IMR-90 (cell line): ENCODE measurements at regions not wholly inside any gene's neighbourhood (a gene's known extent, or its start where the extent isn't known, plus 50 kb on each side); places are given as distances from the start of the nearest gene placed in this dataset.

Source experiments
- ATAC-seq: fragments of 200-7000 bp; cut with Tn5 transposase; 2 replicates; pipeline ENCODE4 v1.9.1; 2020; ENCODE audit warnings: low read depth, mild to moderate bottlenecking, moderate library complexity
- BruUV-seq: library from RNA; stranded (reverse); fragments of 400-500 nt; replicated peaks from 2 replicates; lab custom pipeline; 2021; lab: Mats Ljungman, UMichigan
- CTCF ChIA-PET: fragments of 300-600 bp; formaldehyde crosslinking; extraction: SDS; loops from one replicate; lab custom pipeline; 2021; ENCODE audit warnings: antibody characterized with exemption; lab: Yijun Ruan, JAX
- POLR2A ChIA-PET: fragments of 300-600 bp; sonication (Branson Sonifier 250); formaldehyde crosslinking; loops from one replicate; lab custom pipeline; 2022; ENCODE audit warnings: antibody characterized with exemption; ENCODE audit not compliant: unreplicated experiment; lab: Charles Lee
- DNase-seq: peaks from one replicate; pipeline ENCODE4 v3.0.0; 2013
- H2AFZ ChIP-seq: replicated peaks from 2 replicates; pipeline ENCODE3; 2013; ENCODE audit warnings: low read length, mild to moderate bottlenecking; ENCODE audit not compliant: poor library complexity
- H2AK5ac ChIP-seq: 2 replicates; pipeline ENCODE4 v1.6.1; 2013; ENCODE audit warnings: low read depth, low read length, inconsistent platforms
- H2AK9ac ChIP-seq: replicated peaks from 2 replicates; pipeline ENCODE3; 2013; ENCODE audit warnings: mild to moderate bottlenecking, low read depth, low read length, moderate library complexity; ENCODE audit not compliant: poor library complexity
- H2BK120ac ChIP-seq: 2 replicates; pipeline ENCODE4 v1.6.1; 2013; ENCODE audit warnings: low read depth, low read length, inconsistent platforms
- H2BK15ac ChIP-seq: 3 replicates; pipeline ENCODE4 v1.6.1; 2013; ENCODE audit warnings: low read depth, low read length, inconsistent platforms
- H2BK20ac ChIP-seq: 2 replicates; pipeline ENCODE4 v1.6.1; 2013; ENCODE audit warnings: low read depth, mild to moderate bottlenecking, inconsistent platforms, low read length, moderate library complexity
- H2BK5ac ChIP-seq: 2 replicates; pipeline ENCODE4 v1.6.1; 2013; ENCODE audit warnings: mild to moderate bottlenecking, low read depth, low read length, inconsistent platforms; ENCODE audit not compliant: poor library complexity, severe bottlenecking
- H3K14ac ChIP-seq: replicated peaks from 2 replicates; pipeline ENCODE4 v1.6.1; 2013; ENCODE audit warnings: low read depth, low read length, inconsistent platforms
- H3K18ac ChIP-seq: 2 replicates; pipeline ENCODE4 v1.6.1; 2013; ENCODE audit warnings: low read depth, low read length, control low read depth
- H3K23ac ChIP-seq: 2 replicates; pipeline ENCODE4 v1.6.1; 2013; ENCODE audit warnings: low read depth, low read length, inconsistent platforms
- H3K27ac ChIP-seq: 2 replicates; pipeline ENCODE4 v1.5.1; 2013; ENCODE audit warnings: mild to moderate bottlenecking, control low read depth, low read length; ENCODE audit not compliant: insufficient read depth
- H3K27me3 ChIP-seq: 2 replicates; pipeline ENCODE4 v1.6.1; 2013; ENCODE audit warnings: low read length; ENCODE audit not compliant: control insufficient read depth, insufficient read depth
- H3K36me3 ChIP-seq: 2 replicates; pipeline ENCODE4 v1.6.1; 2013; ENCODE audit warnings: low read length, mixed read lengths; ENCODE audit not compliant: control insufficient read depth, insufficient read depth
- H3K4ac ChIP-seq: 2 replicates; pipeline ENCODE4 v1.6.1; 2013; ENCODE audit warnings: low read depth, low read length, inconsistent platforms
- H3K4me1 ChIP-seq: 2 replicates; pipeline ENCODE4 v1.6.1; 2013; ENCODE audit warnings: low read length, mixed read lengths; ENCODE audit not compliant: control insufficient read depth, insufficient read depth
- H3K4me2 ChIP-seq: 2 replicates; pipeline ENCODE4 v1.6.1; 2013; ENCODE audit warnings: low read depth, mild to moderate bottlenecking, control low read depth, low read length, moderate library complexity
- H3K4me3 ChIP-seq: 2 replicates; pipeline ENCODE4 v1.5.1; 2013; ENCODE audit warnings: low read depth, mild to moderate bottlenecking, control low read depth, low read length, moderate library complexity; ENCODE audit not compliant: insufficient read depth
- H3K56ac ChIP-seq: 2 replicates; pipeline ENCODE4 v1.6.1; 2013; ENCODE audit warnings: low read length, inconsistent platforms; ENCODE audit not compliant: insufficient read depth; ENCODE audit errors: extremely low read depth
- H3K79me1 ChIP-seq, 2 experiments: 2 replicates each; pipeline ENCODE4 v1.6.1; 2013; ENCODE audit warnings: low read length in 2 of 2, inconsistent platforms in 1 of 2, low read depth in 1 of 2
- H3K9ac ChIP-seq: 2 replicates; pipeline ENCODE4 v1.6.1; 2013; ENCODE audit warnings: low read depth, low read length, control low read depth
- H3K9me1 ChIP-seq: 2 replicates; pipeline ENCODE4 v1.6.1; 2013; ENCODE audit warnings: low read length, inconsistent platforms; ENCODE audit not compliant: insufficient read depth
- H3K9me3 ChIP-seq: 2 replicates; pipeline ENCODE4 v1.6.1; 2013; ENCODE audit warnings: low read length; ENCODE audit not compliant: control insufficient read depth, insufficient read depth
- H4K20me1 ChIP-seq: 2 replicates; pipeline ENCODE4 v1.6.1; 2013; ENCODE audit warnings: low read length, inconsistent platforms; ENCODE audit not compliant: insufficient read depth
- H4K5ac ChIP-seq: 2 replicates; pipeline ENCODE4 v1.6.1; 2013; ENCODE audit warnings: mild to moderate bottlenecking, low read depth, low read length, control low read depth
- H4K8ac ChIP-seq, 2 experiments: 2 replicates each; pipeline ENCODE4 v1.6.1; 2013; ENCODE audit warnings: low read depth in 2 of 2, low read length in 2 of 2, control low read depth in 1 of 2, inconsistent platforms in 1 of 2
- H4K91ac ChIP-seq: 2 replicates; pipeline ENCODE4 v1.6.1; 2013; ENCODE audit warnings: low read depth, low read length, inconsistent platforms; ENCODE audit not compliant: insufficient read depth
- BHLHE40 ChIP-seq: fragments of 150-350 bp; IDR thresholded peaks from 2 replicates; pipeline ENCODE4 v1.6.1; 2016; ENCODE audit warnings: mild to moderate bottlenecking, low read depth, low read length
- CEBPB ChIP-seq: IDR thresholded peaks from 2 replicates; pipeline ENCODE4 v1.6.1; 2012; ENCODE audit warnings: low read depth, low read length, improper control_type of control experiment
- CHD1 ChIP-seq: IDR thresholded peaks from 2 replicates; pipeline ENCODE4 v1.6.1; 2012; ENCODE audit warnings: low read depth, low read length, improper control_type of control experiment
- MAFK ChIP-seq: IDR thresholded peaks from 2 replicates; pipeline ENCODE4 v1.6.1; 2012; ENCODE audit warnings: low read depth, low read length, improper control_type of control experiment
- MXI1 ChIP-seq: IDR thresholded peaks from 2 replicates; pipeline ENCODE4 v1.6.1; 2012; ENCODE audit warnings: low read depth, mild to moderate bottlenecking, low read length, moderate library complexity, borderline replicate concordance
- NFE2L2 ChIP-seq: fragments of 150-350 bp; IDR thresholded peaks from 2 replicates; pipeline ENCODE4 v1.6.1; 2016; ENCODE audit warnings: low read depth, mild to moderate bottlenecking, low read length
- RCOR1 ChIP-seq: IDR thresholded peaks from 2 replicates; pipeline ENCODE4 v1.6.1; 2012; ENCODE audit warnings: mild to moderate bottlenecking, low read length, improper control_type of control experiment; ENCODE audit not compliant: insufficient replicate concordance
- SMC3 ChIP-seq: fragments of 150-350 bp; IDR thresholded peaks from 2 replicates; pipeline ENCODE4 v1.6.1; 2016; ENCODE audit warnings: low read depth, mild to moderate bottlenecking, antibody characterized with exemption, low read length, moderate library complexity
- whole genome bisulfite sequencing, 2 experiments: methylation state at CpG; one replicate each; pipeline versions ENCODE4 v1.1.5 to v1.1.7; 2013; ENCODE audit warnings: missing lambda C conversion rate in 2 of 2; ENCODE audit not compliant: insufficient read length in 1 of 2; ENCODE audit errors: extremely low coverage in 2 of 2; 5-methylcytosine and 5-hydroxymethylcytosine counted together
- dilution Hi-C: fragments of 300-500 bp; cut with HindIII; formaldehyde crosslinking; loops from one replicate; pipeline ENCODE4 v1.14.3; 2018; ENCODE audit warnings: low sequenced_read_pairs; ENCODE audit not compliant: unreplicated experiment
- in situ Hi-C: fragments of 300-500 bp; cut with MboI; formaldehyde crosslinking; loops from 3 replicates; pipeline ENCODE4 v1.14.3; 2019; ENCODE audit warnings: low sequenced_read_pairs, inconsistent platforms, mixed read lengths
- intact Hi-C: fragments of 100-400 bp; cut with micrococcal nuclease; formaldehyde crosslinking; loops from 2 replicates; pipeline ENCODE4 v1.10.0; 2022

DNA sequence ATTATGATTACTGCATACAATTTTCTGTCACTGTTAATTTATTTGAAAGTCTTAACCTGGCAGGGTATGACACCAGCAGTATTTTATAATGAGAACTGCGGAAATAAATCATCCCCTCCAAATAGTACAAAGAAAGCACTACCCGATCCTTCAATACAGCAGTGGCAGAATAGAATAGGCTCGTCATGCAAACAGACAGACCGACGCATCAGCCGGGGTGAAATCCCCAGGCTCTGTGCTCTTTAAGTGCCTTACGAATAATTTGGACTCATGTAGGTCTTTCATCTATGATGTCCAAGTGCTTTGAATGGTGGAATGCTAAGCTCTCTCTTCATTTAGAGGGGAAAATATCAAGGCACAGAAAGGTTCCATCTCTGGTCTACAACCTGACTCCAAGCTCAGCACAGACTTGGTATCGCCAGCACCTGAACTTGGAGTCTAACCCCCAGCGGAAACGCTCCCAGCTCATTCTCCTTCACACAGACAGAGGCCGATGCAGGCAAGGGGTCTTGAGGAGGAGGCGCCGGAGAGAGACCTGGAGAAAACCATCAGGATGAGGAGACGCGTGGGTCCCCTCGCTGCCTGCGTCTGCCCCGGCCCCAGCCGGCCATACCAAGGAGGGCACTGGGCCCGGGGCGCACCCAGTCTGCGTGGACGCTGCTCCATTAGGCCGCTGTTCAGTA is 568.1 kb upstream of the MKI67 start:
- H3K9me1 ChIP-seq: no peaks in the 10 kb centered on the region
- H2AK5ac ChIP-seq: no peak overlapping the region
- no peak overlapping the region for H3K23ac ChIP-seq
- no peak overlapping the region for H2BK15ac ChIP-seq
- H3K36me3 ChIP-seq: no peaks in the 10 kb centered on the region
- no CpG with 5 or more reads among the region's 24 CpGs for WGBS, 2 experiments
- H2AFZ ChIP-seq: no peak overlapping the region
- no peak overlapping the region for H3K56ac ChIP-seq
- no peak overlapping the region for H3K18ac ChIP-seq
- no peak overlapping the region for H4K5ac ChIP-seq
- H4K91ac ChIP-seq: no peak overlapping the region
- no peak overlapping the region for H3K14ac ChIP-seq
- intact Hi-C loops: no loop called here
- no peak for TF ChIP-seq MAFK
- TF ChIP-seq BHLHE40: no peak
- TF ChIP-seq CHD1: no peak
- no peak for TF ChIP-seq SMC3
- no peak for TF ChIP-seq MXI1
- TF ChIP-seq RCOR1: no peak
- TF ChIP-seq CEBPB: no peak
- no peak for TF ChIP-seq NFE2L2
- in situ Hi-C loops: no loop called here
- H3K27ac ChIP-seq: no peak overlapping the region
- H2AK9ac ChIP-seq: no peak overlapping the region
- no peak for ATAC-seq
- no peak overlapping the region for H2BK5ac ChIP-seq
- H3K9me3 ChIP-seq: peaks cover 34% of the 10 kb centered on the region
- CTCF ChIA-PET: no interaction called here
- no peaks in the 10 kb centered on the region for H3K27me3 ChIP-seq
- BruUV-seq: no TSS peak
- no peak overlapping the region for H4K8ac ChIP-seq
- H2BK120ac ChIP-seq: no peak overlapping the region
- H3K79me1 ChIP-seq: no peaks in the 10 kb centered on the region
- H3K4me1 ChIP-seq: no peaks in the 10 kb centered on the region
- no peak for DNase-seq
- H3K4me3 ChIP-seq: no peak overlapping the region
- H3K9ac ChIP-seq: no peak overlapping the region
- no peak overlapping the region for H3K4ac ChIP-seq
- H4K20me1 ChIP-seq: no peaks in the 10 kb centered on the region
- no peak overlapping the region for H3K4me2 ChIP-seq
- H2BK20ac ChIP-seq: no peak overlapping the region
- dilution Hi-C loops: no loop called here
- POLR2A ChIA-PET: no interaction called here
